SK-N-SH treated with all-trans-retinoic acid at 6 μM for 48 hours (cell line): ENCODE measurements at regions not wholly inside any gene's neighbourhood (a gene's known extent, or its start where the extent isn't known, plus 50 kb on each side); places are given as distances from the start of the nearest gene placed in this dataset.

Source experiments
- ATAC-seq: fragments of 200-7000 bp; cut with Tn5 transposase; 3 replicates; pipeline ENCODE4 v1.9.1; 2020; ENCODE audit warnings: mild to moderate bottlenecking, moderate library complexity
- ARNTL ChIP-seq: fragments of 450-650 bp; formaldehyde crosslinking; IDR thresholded peaks from 2 replicates; pipeline ENCODE4 v1.5.0; 2020; ENCODE audit warnings: low read depth, mild to moderate bottlenecking, moderate library complexity, borderline replicate concordance
- BACH2 ChIP-seq: fragments of 250-450 bp; sonication (Bioruptor Pico); IDR thresholded peaks from 2 replicates; pipeline ENCODE4 v1.9.0; 2021; ENCODE audit warnings: mild to moderate bottlenecking, borderline replicate concordance
- ESRRG ChIP-seq: fragments of 250-450 bp; sonication (Bioruptor Pico); IDR thresholded peaks from 2 replicates; pipeline ENCODE4 v1.6.1; 2021; ENCODE audit warnings: mild to moderate bottlenecking
- GLIS3 ChIP-seq: fragments of 250-450 bp; sonication (Bioruptor Pico); IDR thresholded peaks from 2 replicates; pipeline ENCODE4 v1.5.0; 2020; ENCODE audit warnings: mild to moderate bottlenecking, moderate library complexity
- ISL1 ChIP-seq: fragments of 250-450 bp; sonication (Bioruptor Pico); IDR thresholded peaks from 2 replicates; pipeline ENCODE4 v2.1.2; 2022; ENCODE audit warnings: mild to moderate bottlenecking, moderate library complexity
- OSR1 ChIP-seq: fragments of 250-450 bp; sonication (Bioruptor Pico); IDR thresholded peaks from 2 replicates; pipeline ENCODE4 v1.8.0; 2022; ENCODE audit warnings: moderate library complexity, mild to moderate bottlenecking, inconsistent platforms
- PPARA ChIP-seq: fragments of 250-450 bp; sonication (Bioruptor Pico); IDR thresholded peaks from 2 replicates; pipeline ENCODE4 v1.5.0; 2020; ENCODE audit warnings: mild to moderate bottlenecking, borderline replicate concordance
- RARB ChIP-seq: fragments of 250-450 bp; sonication (Bioruptor Pico); IDR thresholded peaks from 2 replicates; pipeline ENCODE4 v1.8.0; 2021; ENCODE audit warnings: mild to moderate bottlenecking, moderate library complexity
- SNAI2 ChIP-seq: fragments of 250-450 bp; sonication (Bioruptor Pico); IDR thresholded peaks from 2 replicates; pipeline ENCODE4 v1.5.0; 2020; ENCODE audit warnings: mild to moderate bottlenecking, moderate library complexity
- TCF4 ChIP-seq: fragments of 250-450 bp; sonication (Bioruptor Pico); IDR thresholded peaks from 2 replicates; pipeline ENCODE4 v1.8.0; 2021; ENCODE audit warnings: mild to moderate bottlenecking, moderate library complexity, borderline replicate concordance
- TOX ChIP-seq: fragments of 250-450 bp; sonication (Bioruptor Pico); IDR thresholded peaks from 2 replicates; pipeline ENCODE4 v1.8.0; 2021; ENCODE audit warnings: mild to moderate bottlenecking, moderate library complexity, borderline replicate concordance
- TSHZ2 ChIP-seq: fragments of 250-450 bp; sonication (Bioruptor Pico); IDR thresholded peaks from 2 replicates; pipeline ENCODE4 v1.5.0; 2020; ENCODE audit warnings: mild to moderate bottlenecking, moderate library complexity
- ZFP3 ChIP-seq: fragments of 250-450 bp; sonication (Bioruptor Pico); IDR thresholded peaks from 2 replicates; pipeline ENCODE4 v1.5.0; 2020; ENCODE audit warnings: mild to moderate bottlenecking, moderate library complexity
- ZFP30 ChIP-seq: fragments of 450-650 bp; formaldehyde crosslinking; IDR thresholded peaks from 2 replicates; pipeline ENCODE4 v1.5.0; 2022; ENCODE audit warnings: mild to moderate bottlenecking, moderate library complexity
- ZNF70 ChIP-seq: fragments of 450-650 bp; formaldehyde crosslinking; IDR thresholded peaks from 2 replicates; pipeline ENCODE4 v1.5.0; 2020; ENCODE audit warnings: mild to moderate bottlenecking, moderate library complexity
- TF ChIP-seq, protein P1 (sequence below): fragments of 250-450 bp; sonication (Bioruptor Pico); IDR thresholded peaks from 2 replicates; pipeline ENCODE4 v1.5.1; 2021; ENCODE audit warnings: mild to moderate bottlenecking, moderate library complexity
- TF ChIP-seq, protein P2 (sequence below): fragments of 250-450 bp; sonication (Bioruptor Pico); IDR thresholded peaks from 2 replicates; pipeline ENCODE4 v1.8.0; 2021; ENCODE audit warnings: low read depth, mild to moderate bottlenecking, moderate library complexity, borderline replicate concordance

- ATAC-seq = no peak
- TF ChIP-seq ZFP3 (CRISPR knock-in tag) (no peak), TCF4 (CRISPR knock-in tag) (no peak), SNAI2 (CRISPR knock-in tag) (no peak), GLIS3 (CRISPR knock-in tag) (no peak), OSR1 (CRISPR knock-in tag) (no peak), TSHZ2 (CRISPR knock-in tag) (no peak), ESRRG (CRISPR knock-in tag) (no peak), ARNTL (CRISPR knock-in tag) (no peak), ZNF70 (no peak), TOX (CRISPR knock-in tag) (no peak), ZFP30 (CRISPR knock-in tag) (no peak)
- TF ChIP-seq, protein P1, sequence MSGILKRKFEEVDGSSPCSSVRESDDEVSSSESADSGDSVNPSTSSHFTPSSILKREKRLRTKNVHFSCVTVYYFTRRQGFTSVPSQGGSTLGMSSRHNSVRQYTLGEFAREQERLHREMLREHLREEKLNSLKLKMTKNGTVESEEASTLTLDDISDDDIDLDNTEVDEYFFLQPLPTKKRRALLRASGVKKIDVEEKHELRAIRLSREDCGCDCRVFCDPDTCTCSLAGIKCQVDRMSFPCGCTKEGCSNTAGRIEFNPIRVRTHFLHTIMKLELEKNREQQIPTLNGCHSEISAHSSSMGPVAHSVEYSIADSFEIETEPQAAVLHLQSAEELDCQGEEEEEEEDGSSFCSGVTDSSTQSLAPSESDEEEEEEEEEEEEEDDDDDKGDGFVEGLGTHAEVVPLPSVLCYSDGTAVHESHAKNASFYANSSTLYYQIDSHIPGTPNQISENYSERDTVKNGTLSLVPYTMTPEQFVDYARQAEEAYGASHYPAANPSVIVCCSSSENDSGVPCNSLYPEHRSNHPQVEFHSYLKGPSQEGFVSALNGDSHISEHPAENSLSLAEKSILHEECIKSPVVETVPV (CRISPR knock-in tag) = no peak
- TF ChIP-seq, protein P2, sequence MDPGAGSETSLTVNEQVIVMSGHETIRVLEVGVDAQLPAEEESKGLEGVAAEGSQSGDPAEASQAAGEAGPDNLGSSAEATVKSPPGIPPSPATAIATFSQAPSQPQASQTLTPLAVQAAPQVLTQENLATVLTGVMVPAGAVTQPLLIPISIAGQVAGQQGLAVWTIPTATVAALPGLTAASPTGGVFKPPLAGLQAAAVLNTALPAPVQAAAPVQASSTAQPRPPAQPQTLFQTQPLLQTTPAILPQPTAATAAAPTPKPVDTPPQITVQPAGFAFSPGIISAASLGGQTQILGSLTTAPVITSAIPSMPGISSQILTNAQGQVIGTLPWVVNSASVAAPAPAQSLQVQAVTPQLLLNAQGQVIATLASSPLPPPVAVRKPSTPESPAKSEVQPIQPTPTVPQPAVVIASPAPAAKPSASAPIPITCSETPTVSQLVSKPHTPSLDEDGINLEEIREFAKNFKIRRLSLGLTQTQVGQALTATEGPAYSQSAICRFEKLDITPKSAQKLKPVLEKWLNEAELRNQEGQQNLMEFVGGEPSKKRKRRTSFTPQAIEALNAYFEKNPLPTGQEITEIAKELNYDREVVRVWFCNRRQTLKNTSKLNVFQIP (CRISPR knock-in tag) = no peak
Measured at GRCh38 chr14:98182393-98183055, 1089.5 kb downstream of the BCL11B start.

DNA sequence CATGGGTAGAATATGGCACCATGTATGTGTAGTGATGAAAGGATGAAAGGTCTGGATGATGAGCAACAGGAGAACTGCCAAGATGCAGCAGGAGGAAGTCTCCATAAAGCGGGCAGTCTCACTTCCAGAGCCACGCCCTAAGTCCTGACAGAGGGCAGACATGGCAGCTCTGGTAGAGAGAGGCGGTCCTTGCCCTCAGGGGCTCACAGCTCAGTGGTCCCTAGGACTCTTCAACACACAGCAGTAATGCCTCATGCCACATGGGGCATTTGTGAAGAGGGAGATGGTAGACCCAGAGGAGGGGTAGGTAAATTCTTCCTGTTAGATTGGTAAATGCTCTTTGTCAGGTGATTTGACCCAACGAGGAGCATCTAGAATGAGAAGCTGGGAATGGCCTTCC lies 1088.4 kb downstream of the BCL11B start:
- TF ChIP-seq SNAI2 (CRISPR knock-in tag) (no peak), OSR1 (CRISPR knock-in tag) (no peak), ISL1 (CRISPR knock-in tag) (no peak)
- TF ChIP-seq, all 23 proteins: peak for 0
- no peak for ATAC-seq

DNA sequence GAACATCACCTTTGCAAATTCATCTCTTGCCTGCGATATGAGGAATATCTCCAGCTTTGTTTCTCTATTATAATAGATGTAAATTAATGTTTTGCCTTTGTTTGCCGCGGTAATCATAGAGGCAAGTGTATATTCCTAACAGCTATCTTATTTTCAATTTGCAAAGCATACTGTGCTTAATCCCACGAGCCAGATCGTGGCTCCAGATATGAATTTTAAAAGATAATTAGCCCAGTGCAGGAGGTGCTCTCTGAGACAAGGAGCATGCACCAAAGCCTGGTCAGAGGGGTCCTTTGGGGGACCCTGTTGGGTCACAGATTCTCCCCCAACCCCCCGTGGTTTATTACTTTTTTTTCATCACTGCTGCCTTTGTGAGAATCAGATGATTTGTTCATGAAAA lies 1087.5 kb downstream of the BCL11B start:
- no peak for TF ChIP-seq GLIS3 (CRISPR knock-in tag)
- no peak for TF ChIP-seq BACH2 (CRISPR knock-in tag)
- TF ChIP-seq, protein P1 (CRISPR knock-in tag) = no peak
- no peak for TF ChIP-seq PPARA (CRISPR knock-in tag)
- TF ChIP-seq, protein P2 (CRISPR knock-in tag) = no peak
- TF ChIP-seq TCF4 (CRISPR knock-in tag) = no peak
- ATAC-seq = no peak

GRCh38 chr14:98185036-98185435 lies 1087.0 kb downstream of the BCL11B start:
- ATAC-seq = no peak
- TF ChIP-seq RARB = no peak
- TF ChIP-seq TOX (CRISPR knock-in tag) = no peak
- no peak for TF ChIP-seq GLIS3 (CRISPR knock-in tag)
